ENCODE measurements at regions not wholly inside any gene's neighbourhood (a gene's known extent, or its start where the extent isn't known, plus 50 kb on each side); places are given as distances from the start of the nearest gene placed in this dataset.

GRCh38 chr6:15147827-15148226 lies 98.0 kb upstream of the JARID2 start:
- H3K9me3 Mint-ChIP-seq = no peaks in the 10 kb centered on the region
- POLR2A ChIA-PET = no interaction called here
- no peak overlapping the region for H3K4me3 Mint-ChIP-seq
- intact Hi-C loops (cut with micrococcal nuclease) = no loop called here
- CTCF ChIA-PET = interaction anchor here (0.9 kb wide), 1 partner anchor 18 kb away, joined by 3 read pairs; no protein-coding TSS in a partner anchor
- no peaks in the 10 kb centered on the region for H3K4me1 Mint-ChIP-seq (ENCODE audit: low read depth)
- H3K36me3 Mint-ChIP-seq (ENCODE audit: low read depth) = no peaks in the 10 kb centered on the region
- no peak overlapping the region for H3K27ac Mint-ChIP-seq
- DNase-seq (no peak), ATAC-seq (no peak)
- no peak for TF ChIP-seq CTCF (IDR thresholded peaks at IDR 0.05)
- H3K27me3 Mint-ChIP-seq = no peaks in the 10 kb centered on the region

- POLR2A ChIA-PET = no interaction called here
- TF ChIP-seq CTCF (IDR thresholded peaks at IDR 0.05) = no peak
Measured at GRCh38 chr6:15148356-15148946, 97.4 kb upstream of the JARID2 start.

GRCh38 chr6:15150207-15150606 lies 95.7 kb upstream of the JARID2 start:
- Mint-ChIP-seq H3K4me1 (ENCODE audit: low read depth) (no peaks in the 10 kb centered on the region), H3K27me3 (no peaks in the 10 kb centered on the region), H3K4me3 (no peak overlapping the region), H3K9me3 (no peaks in the 10 kb centered on the region), H3K36me3 (ENCODE audit: low read depth) (no peaks in the 10 kb centered on the region), H3K27ac (no peak overlapping the region)
- no peak for ATAC-seq
- POLR2A ChIA-PET = no interaction called here
- CTCF ChIA-PET = no interaction called here
- DNase-seq = no peak
- no peak for TF ChIP-seq CTCF (IDR thresholded peaks at IDR 0.05)
- intact Hi-C loops (cut with micrococcal nuclease) = no loop called here

More at GRCh38 chr6:15148356-15148946, 97.4 kb upstream of the JARID2 start:
- ATAC-seq (no peak), DNase-seq (no peak)
- Mint-ChIP-seq H3K9me3 (no peaks in the 10 kb centered on the region), H3K27me3 (no peaks in the 10 kb centered on the region), H3K4me3 (no peak overlapping the region), H3K4me1 (ENCODE audit: low read depth) (no peaks in the 10 kb centered on the region), H3K36me3 (ENCODE audit: low read depth) (no peaks in the 10 kb centered on the region), H3K27ac (no peak overlapping the region)
- CTCF ChIA-PET = interaction anchor here (0.9 kb wide), 1 partner anchor 18 kb away, joined by 3 read pairs; no protein-coding TSS in a partner anchor
- intact Hi-C loops (cut with micrococcal nuclease) = no loop called here

GRCh38 chr6:15152700-15153099 lies 93.2 kb upstream of the JARID2 start:
- no peak for ATAC-seq
- CTCF ChIA-PET = no interaction called here
- Mint-ChIP-seq H3K4me3 (no peak overlapping the region), H3K4me1 (ENCODE audit: low read depth) (no peaks in the 10 kb centered on the region), H3K27ac (no peak overlapping the region), H3K9me3 (no peaks in the 10 kb centered on the region), H3K27me3 (no peaks in the 10 kb centered on the region), H3K36me3 (ENCODE audit: low read depth) (no peaks in the 10 kb centered on the region)
- no peak for TF ChIP-seq CTCF (IDR thresholded peaks at IDR 0.05)
- POLR2A ChIA-PET = no interaction called here
- no peak for DNase-seq
- intact Hi-C loops (cut with micrococcal nuclease) = no loop called here

- Mint-ChIP-seq H3K4me1 (ENCODE audit: low read depth) (no peaks in the 10 kb centered on the region), H3K4me3 (no peak overlapping the region), H3K27ac (no peak overlapping the region), H3K9me3 (no peaks in the 10 kb centered on the region), H3K27me3 (no peaks in the 10 kb centered on the region), H3K36me3 (ENCODE audit: low read depth) (no peaks in the 10 kb centered on the region)
- CTCF ChIA-PET = no interaction called here
- ATAC-seq = no peak
- no peak for TF ChIP-seq CTCF (IDR thresholded peaks at IDR 0.05)
- intact Hi-C loops (cut with micrococcal nuclease) = no loop called here
- DNase-seq = no peak
- POLR2A ChIA-PET = no interaction called here
Measured at GRCh38 chr6:15153191-15153590, 92.7 kb upstream of the JARID2 start.
